KMS-11 (cell line): ENCODE measurements at regions not wholly inside any gene's neighbourhood (a gene's known extent, or its start where the extent isn't known, plus 50 kb on each side); places are given as distances from the start of the nearest gene placed in this dataset.

Experiments
- H2AFZ ChIP-seq: fragments of 200-600 bp; sonication (generic); 2 replicates; pipeline ENCODE4 v1.6.1; 2016; ENCODE audit warnings: antibody characterized with exemption, mixed run types, low read depth
- H3K27ac ChIP-seq: fragments of 200-600 bp; sonication (generic); 2 replicates; pipeline ENCODE4 v1.6.1; 2016; ENCODE audit warnings: mild to moderate bottlenecking, mixed run types
- H3K27me3 ChIP-seq: fragments of 200-600 bp; sonication (generic); 2 replicates; pipeline ENCODE4 v1.6.1; 2017; ENCODE audit warnings: mild to moderate bottlenecking, low read depth, mixed run types, moderate library complexity; ENCODE audit not compliant: insufficient read depth
- H3K36me3 ChIP-seq: fragments of 200-600 bp; sonication (generic); 2 replicates; pipeline ENCODE4 v1.6.1; 2017; ENCODE audit warnings: mild to moderate bottlenecking, mixed run types; ENCODE audit not compliant: insufficient read depth
- H3K4me1 ChIP-seq: fragments of 200-600 bp; sonication (generic); 2 replicates; pipeline ENCODE4 v1.6.1; 2016; ENCODE audit warnings: mild to moderate bottlenecking, low read depth, mixed run types; ENCODE audit not compliant: poor library complexity, severe bottlenecking
- H3K4me2 ChIP-seq: fragments of 200-600 bp; sonication (generic); 2 replicates; pipeline ENCODE4 v1.7.0; 2016; ENCODE audit warnings: mild to moderate bottlenecking, mixed run types
- H3K4me3 ChIP-seq: fragments of 200-600 bp; sonication (generic); IDR thresholded peaks from 2 replicates; pipeline ENCODE4 v1.6.1; 2017; ENCODE audit warnings: low read depth, low read length, mixed read lengths; ENCODE audit not compliant: insufficient read depth
- H3K79me2 ChIP-seq: fragments of 200-600 bp; sonication (generic); 2 replicates; pipeline ENCODE4 v1.6.1; 2016; ENCODE audit warnings: low read depth, mixed run types; ENCODE audit not compliant: insufficient read depth
- H3K9ac ChIP-seq: fragments of 200-600 bp; sonication (generic); 2 replicates; pipeline ENCODE4 v1.6.1; 2016; ENCODE audit warnings: mild to moderate bottlenecking, mixed run types
- H4K20me1 ChIP-seq: fragments of 200-600 bp; sonication (generic); 2 replicates; pipeline ENCODE4 v1.6.1; 2016; ENCODE audit warnings: mild to moderate bottlenecking, mixed run types; ENCODE audit not compliant: insufficient read depth
- CTCF ChIP-seq: fragments of 200-600 bp; sonication (generic); conservative IDR thresholded peaks from 2 replicates; pipeline ENCODE4 v1.6.1; 2017; ENCODE audit warnings: low read depth, mild to moderate bottlenecking, antibody characterized with exemption, low read length, moderate library complexity, mixed read lengths

DNA sequence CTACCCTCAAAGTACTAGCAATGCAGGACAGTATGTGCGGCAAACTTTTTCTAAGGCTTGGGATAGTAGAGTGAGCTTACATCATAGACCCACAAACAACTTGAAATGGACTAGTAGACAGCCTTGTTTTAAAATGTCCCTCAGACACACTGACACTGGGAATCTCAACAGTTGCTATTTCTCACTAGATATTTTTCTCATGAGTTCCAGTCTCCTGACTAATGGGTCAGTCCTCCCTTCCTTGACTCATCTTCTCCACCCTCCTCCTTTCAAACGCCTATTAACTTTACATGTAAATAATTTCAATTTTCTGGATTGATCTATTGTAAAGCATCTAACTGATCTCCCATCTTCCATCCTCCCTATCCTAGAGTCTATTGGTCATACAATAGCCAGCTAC is 308.3 kb upstream of the PREP start:
- Histone ChIP-seq H3K9ac (no peak overlapping the region), H3K36me3 (no peaks in the 10 kb centered on the region), H3K79me2 (no peaks in the 10 kb centered on the region; the same call in 1 of the 2 replicates), H3K27ac (no peak overlapping the region), H2AFZ (no peak overlapping the region), H3K27me3 (no peaks in the 10 kb centered on the region), H3K4me2 (no peak overlapping the region), H4K20me1 (no peaks in the 10 kb centered on the region), H3K4me1 (peaks cover 11% of the 10 kb centered on the region), H3K4me3 (no peak overlapping the region)
- TF ChIP-seq CTCF, result no peak

DNA sequence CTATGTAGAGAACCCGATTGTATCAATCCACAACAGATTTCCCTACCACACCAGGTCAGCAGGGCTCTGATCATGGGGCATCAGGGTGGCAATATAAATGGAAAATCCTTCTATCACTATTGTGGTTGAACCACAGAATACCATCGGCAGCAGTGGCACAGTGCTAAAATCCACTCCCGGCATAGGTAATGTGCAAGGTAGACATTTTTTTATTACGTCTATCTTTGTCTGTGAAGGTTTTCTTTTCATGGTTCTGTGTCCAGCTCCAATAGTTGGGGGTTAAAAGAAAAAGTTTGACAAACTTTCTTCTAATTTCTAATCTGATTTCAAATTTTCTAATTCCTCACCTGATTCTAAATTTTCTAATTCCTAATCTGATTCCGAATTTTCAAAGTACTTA is 302.7 kb upstream of the PREP start:
- no peak overlapping the region for H2AFZ ChIP-seq
- no peak overlapping the region for H3K4me2 ChIP-seq
- no peak for TF ChIP-seq CTCF
- H3K9ac ChIP-seq, result no peak overlapping the region
- no peaks in the 10 kb centered on the region for H3K4me1 ChIP-seq
- H3K36me3 ChIP-seq, result no peaks in the 10 kb centered on the region
- no peaks in the 10 kb centered on the region for H4K20me1 ChIP-seq
- H3K27ac ChIP-seq, result no peak overlapping the region
- H3K79me2 ChIP-seq, result no peaks in the 10 kb centered on the region
- H3K27me3 ChIP-seq, result no peaks in the 10 kb centered on the region
- H3K4me3 ChIP-seq, result no peak overlapping the region

DNA sequence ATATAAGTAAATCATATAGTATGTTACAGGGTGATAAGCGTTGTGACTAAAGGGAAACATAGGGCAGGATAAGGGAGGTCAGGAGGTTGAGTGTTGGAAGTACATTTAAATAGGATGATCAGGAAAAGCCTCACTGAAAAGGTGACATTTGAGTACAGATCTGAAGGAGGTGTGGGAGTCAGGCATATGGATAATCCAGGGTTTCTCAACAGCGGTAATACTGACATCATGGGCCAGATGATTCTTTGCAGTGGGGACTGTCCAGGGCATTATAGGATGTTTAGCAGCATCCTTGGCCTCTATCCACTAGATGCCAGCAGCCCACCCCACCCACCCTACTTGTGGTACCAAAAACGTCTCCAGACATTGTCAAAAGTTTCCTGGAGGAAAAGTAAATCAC is 292.6 kb upstream of the PREP start:
- Histone ChIP-seq H3K4me3 (no peak overlapping the region), H3K9ac (no peak overlapping the region), H3K36me3 (no peaks in the 10 kb centered on the region), H3K4me1 (no peaks in the 10 kb centered on the region), H3K27me3 (no peaks in the 10 kb centered on the region), H3K79me2 (no peaks in the 10 kb centered on the region), H4K20me1 (no peaks in the 10 kb centered on the region), H3K27ac (no peak overlapping the region), H3K4me2 (no peak overlapping the region), H2AFZ (no peak overlapping the region)
- TF ChIP-seq CTCF, result no peak

- Histone ChIP-seq H3K4me2 (no peak overlapping the region), H3K4me3 (no peak overlapping the region), H3K4me1 (peaks cover 22% of the 10 kb centered on the region), H3K27me3 (no peaks in the 10 kb centered on the region), H3K9ac (no peak overlapping the region), H3K27ac (no peak overlapping the region), H2AFZ (no peak overlapping the region), H4K20me1 (no peaks in the 10 kb centered on the region), H3K36me3 (no peaks in the 10 kb centered on the region), H3K79me2 (no peaks in the 10 kb centered on the region)
- no peak for TF ChIP-seq CTCF
Measured at GRCh38 chr6:105692613-105693215, 289.8 kb upstream of the PREP start.

GRCh38 chr6:105691971-105692370 is 289.1 kb upstream of the PREP start:
- H4K20me1 ChIP-seq, result no peaks in the 10 kb centered on the region
- no peak overlapping the region for H3K27ac ChIP-seq
- no peak overlapping the region for H3K9ac ChIP-seq
- no peak overlapping the region for H3K4me2 ChIP-seq
- H3K36me3 ChIP-seq, result no peaks in the 10 kb centered on the region
- no peak overlapping the region for H3K4me3 ChIP-seq
- no peaks in the 10 kb centered on the region for H3K79me2 ChIP-seq
- peaks cover 24% of the 10 kb centered on the region for H3K4me1 ChIP-seq
- H3K27me3 ChIP-seq, result no peaks in the 10 kb centered on the region
- no peak for TF ChIP-seq CTCF
- no peak overlapping the region for H2AFZ ChIP-seq
